DMS 273 (cell line): ENCODE measurements at regions not wholly inside any gene's neighbourhood (a gene's known extent, or its start where the extent isn't known, plus 50 kb on each side); places are given as distances from the start of the nearest gene placed in this dataset.
A peak's percentile ranks its signal among the peaks of the same experiment; 100 is the strongest.

Source experiments
- DNase-seq: peaks from one replicate; lab custom pipeline; 2025; ENCODE audit not compliant: unreplicated experiment; lab: John Stamatoyannopoulos, UW

DNA sequence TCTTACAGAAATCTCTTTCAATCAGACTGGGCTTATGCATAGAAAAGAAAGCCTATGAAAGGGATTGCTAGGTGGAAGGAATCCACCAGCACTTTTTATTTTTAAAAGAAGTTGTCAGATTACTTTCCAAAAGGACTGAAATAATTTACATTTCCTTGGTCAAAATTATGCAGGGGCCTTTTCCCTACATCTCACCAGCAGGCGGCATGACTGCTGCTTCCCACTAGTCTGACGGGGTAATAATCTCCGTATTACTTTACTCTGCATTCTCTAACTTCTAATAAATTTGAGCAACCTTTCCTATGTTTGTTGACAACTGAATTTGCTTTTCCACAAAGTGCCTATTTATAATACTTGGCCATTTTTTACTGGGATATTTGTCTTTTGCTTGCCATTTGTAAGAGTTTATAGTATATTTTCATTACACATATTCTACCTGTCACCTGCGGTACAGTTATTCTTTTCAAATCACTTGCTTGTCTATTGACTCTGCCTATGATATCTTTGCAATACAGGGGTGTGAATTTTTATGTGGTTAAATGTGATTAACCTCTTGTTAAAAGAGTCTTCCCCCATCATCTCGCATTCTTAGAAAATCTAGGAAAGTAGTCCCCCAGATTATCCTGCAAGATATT lies 51.9 kb upstream of the USP47 start:
- DNase-seq = peak; percentile 16

DNA sequence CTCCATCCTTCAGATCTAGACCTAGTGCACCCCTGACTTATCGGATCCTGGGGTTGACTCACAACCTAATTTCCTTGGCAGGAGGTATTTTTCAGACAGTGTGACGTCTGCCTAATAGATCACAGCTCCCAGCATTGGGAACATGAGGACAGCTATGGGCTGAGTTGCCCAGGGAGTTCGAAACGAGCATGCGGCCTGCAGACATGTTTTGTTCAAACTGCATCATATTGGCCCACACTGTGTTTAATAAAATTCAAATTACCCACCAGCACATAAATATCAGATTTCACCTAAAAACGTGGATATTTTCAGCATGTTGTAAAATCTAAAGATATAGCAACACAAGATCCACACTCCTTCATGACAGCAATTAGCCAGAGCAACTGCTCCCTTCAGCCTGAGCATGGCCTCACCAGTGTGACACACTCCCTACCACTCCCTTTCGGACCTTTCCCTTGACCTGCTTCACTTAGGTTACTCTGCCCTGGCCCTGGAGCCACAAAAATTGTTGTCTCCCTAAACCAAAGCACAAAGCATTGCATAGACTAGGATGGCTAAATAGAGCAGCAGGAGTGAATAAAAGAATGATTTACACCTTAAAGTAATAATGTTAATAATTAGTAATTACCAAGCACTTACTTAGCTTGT lies 53.6 kb upstream of the USP47 start:
- DNase-seq = no peak

DNA sequence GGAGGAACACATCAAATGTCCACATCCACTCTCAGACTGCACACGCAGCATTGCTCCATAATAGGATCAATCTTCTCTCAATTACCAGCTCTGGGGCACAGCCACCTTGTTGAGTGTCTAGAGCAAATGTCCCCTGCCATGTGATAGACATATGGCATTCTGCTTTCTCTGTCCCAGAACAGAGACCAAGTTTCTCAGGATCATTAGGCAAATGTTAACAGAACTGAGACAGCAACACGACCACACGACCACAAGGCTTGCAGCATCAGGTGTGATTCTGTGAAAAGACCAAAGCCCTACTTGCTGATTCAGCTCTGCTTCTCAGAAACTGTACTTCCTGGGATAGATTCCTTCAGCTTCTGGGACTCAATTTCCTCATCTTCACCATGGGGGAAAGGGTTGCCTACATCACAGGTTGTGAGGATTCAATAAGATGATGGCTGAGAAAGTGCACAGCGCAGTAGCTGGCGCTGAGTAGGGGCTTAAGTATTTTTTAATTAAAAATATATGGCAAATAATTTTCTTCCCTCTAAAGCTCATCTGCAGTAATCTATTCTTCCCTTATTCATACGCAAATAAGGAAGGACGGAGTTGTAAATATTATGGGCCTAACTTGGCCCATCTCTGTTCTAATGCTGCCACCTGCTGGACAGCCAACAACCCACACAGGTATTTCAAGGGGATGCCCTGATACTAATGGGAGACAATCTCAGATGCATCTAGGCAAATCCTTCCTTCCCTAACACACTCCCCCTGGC lies 54.3 kb upstream of the USP47 start:
- peak; percentile 78 for DNase-seq

DNA sequence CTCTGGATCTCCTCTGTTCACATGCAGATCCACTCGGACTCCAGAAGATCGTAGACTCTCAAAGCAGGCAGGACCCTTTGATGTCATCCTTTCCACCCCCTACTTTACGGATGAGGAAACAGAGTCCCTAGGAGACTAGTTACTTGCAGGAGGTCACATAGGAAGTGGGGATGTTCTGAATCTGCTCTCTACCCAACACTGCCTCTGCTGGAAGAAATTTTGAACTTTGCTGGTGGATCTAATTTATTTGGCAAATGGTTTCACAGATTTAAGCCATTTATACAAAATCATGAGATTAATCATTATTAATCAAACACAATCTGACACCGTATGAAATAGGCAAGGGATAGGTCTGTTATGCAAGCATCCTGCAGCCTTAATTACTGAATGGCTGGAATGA lies 55.0 kb upstream of the USP47 start:
- DNase-seq = peak; percentile 36

DNA sequence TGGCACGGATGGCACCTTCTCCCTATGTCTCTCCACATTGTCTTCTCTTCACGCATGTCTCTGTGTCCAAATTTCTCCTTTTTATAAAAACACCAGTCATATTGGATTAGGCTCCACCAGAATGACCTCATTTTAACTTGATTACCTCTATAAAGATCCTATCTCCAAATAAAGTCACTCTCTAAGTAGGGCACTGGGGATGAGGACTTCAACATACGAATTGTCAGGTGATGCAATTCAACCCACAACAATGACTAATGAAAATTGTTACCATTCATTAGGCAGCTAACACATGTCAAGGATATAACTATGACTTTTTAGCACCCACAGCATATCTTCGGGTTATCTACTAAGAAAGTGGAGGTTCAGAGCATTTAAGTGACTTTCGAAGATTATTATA lies 55.5 kb upstream of the USP47 start:
- no peak for DNase-seq

DNA sequence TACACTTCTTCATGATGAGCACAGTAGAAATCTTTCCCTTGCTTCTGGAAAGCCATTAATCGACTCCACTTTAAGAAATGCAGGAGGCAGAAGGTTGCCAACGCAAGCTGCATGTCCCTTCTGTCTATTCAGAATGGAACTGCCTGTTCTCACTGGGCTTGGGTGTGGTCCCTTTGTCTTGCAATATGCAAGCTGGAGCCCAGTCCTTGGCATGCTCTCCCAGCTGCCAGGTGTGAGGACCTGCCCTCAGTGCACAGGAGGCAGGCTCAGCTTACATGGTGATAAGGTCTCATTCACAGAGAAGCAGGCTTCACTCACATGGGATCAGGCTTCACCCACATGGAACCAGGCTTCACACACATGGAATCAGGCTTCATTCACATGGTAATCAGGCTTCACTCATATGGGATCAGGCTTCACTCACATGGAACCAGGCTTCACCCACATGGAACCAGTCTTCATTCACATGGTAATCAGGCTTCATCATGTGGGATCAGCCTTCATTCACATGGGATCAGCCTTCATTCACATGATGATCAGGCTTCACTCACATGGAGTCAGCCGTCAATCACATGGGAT lies 59.2 kb upstream of the USP47 start:
- DNase-seq = peak; percentile 14

DNA sequence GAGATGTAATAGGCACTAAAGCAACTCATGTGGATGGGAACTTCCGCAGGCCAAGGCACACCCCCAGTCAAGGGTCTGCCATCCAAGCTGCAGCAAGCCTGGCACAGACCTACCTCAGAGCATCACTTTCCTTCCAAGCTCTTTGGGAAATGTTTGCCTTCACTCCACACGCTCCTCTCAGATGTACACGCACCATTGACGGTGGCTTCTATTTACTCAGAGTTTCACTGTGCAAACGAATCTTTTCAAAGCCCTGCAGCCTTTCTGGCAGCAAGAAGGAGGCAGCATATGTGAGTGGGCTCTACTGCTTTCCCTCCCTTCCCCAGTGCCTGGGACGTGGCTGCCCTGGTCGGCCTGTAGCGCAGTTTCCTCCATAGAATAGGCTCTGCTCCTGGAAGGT lies 60.9 kb upstream of the USP47 start:
- DNase-seq = no peak

DNA sequence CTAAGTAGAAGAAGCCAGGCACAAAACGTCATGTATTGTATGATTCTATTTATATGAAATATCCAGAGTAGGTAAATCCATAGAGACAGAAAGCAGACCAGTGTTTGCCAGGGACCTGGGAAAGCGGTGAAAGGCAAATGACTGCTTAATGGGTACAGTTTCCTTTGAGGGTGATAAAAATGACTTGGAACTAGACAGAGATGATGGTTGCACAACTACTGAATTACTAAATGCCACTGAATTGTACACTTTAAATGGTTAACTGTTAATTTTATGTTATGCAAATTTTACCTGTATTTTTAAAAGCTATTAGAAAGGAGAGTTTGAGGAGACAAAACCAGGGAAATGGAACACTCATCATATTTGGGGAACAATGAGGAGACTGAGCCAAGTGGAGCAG lies 61.8 kb upstream of the USP47 start:
- DNase-seq = no peak

DNA sequence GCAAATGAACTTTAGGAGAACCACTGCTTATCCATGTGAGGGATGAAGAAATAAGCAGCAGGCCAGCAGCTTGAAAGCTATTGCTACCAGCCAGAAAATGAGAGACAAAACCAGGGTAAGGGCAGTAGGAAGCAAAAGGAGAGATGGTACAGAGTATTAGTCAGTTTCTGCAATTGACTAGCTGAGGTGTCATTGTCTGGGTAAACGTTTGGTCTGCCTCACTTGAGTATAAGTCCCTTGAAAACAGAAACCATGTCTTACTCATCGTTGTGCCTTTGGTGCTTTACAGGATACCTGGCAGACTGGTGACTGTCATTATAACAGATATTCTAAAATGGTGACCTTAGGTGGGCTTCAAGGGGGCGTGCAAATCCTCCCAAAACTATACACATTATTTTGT lies 63.9 kb upstream of the USP47 start:
- no peak for DNase-seq

DNA sequence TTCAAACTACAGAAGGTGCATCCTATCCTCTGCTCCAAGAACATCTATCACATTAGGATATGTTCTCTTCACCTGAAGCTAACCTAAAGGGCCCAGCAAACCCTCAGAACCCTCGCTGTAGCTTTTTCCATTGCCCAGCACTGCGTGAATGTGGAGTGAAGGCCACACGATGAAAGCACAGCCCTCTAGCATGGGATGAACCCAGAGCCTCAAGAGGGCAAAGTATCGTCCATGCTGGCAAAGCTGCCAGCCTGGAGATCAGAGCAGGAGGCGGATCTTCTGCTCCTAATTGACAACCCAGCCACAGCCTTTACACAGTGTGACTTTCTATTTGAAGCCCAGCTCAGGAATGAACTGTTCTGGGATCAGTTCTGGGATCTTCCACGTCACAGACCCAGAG lies 65.1 kb upstream of the USP47 start:
- no peak for DNase-seq

DNA sequence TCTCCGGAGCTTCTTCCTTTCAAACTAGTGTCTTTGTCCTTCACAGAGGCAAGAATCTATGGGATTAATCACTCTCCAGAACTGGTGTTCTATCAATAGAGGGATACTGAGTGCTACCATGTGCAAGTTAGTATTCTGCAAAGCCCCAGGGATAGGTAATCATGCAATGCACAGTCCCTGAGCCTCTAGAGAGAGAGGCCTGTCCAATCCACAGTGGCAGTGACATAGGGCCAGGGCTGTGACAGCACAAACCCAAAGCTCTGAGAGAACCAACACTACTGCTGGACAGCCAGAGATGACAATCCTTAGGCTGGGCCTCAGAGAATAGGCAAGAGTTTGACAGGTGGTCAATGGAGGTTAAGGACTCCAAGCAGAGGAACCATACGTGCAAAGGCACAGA lies 66.8 kb upstream of the USP47 start:
- no peak for DNase-seq

DNA sequence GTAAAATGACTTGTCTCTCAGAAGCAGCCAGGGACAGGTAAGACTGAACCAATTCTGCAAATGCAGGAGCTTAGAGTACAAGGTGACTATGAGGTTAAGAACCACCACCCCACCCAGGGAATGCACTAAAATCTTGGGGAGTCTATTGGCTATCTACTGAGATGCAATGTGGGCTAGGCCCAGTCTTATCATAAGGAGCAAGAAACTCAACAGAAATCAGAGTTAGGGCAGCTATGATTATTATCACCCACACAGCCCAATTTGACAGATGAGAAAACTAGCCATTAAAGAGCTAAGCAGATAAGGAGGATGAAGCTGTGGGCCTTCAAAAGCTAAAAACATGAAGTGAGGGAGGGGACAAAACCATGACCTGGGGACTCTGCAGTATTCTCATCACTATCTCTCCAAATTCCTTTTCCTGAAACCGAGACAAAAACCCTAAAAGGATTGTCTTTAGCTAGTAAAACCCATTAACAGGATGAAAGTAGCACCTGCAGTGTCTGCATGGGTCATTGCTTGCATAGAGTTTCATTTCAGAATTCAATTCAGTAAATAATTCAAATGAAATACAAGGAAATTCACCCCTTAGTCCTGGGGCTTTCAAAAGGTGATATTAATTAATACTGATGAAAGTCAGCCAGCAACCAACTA lies 68.8 kb upstream of the USP47 start:
- DNase-seq = no peak

DNA sequence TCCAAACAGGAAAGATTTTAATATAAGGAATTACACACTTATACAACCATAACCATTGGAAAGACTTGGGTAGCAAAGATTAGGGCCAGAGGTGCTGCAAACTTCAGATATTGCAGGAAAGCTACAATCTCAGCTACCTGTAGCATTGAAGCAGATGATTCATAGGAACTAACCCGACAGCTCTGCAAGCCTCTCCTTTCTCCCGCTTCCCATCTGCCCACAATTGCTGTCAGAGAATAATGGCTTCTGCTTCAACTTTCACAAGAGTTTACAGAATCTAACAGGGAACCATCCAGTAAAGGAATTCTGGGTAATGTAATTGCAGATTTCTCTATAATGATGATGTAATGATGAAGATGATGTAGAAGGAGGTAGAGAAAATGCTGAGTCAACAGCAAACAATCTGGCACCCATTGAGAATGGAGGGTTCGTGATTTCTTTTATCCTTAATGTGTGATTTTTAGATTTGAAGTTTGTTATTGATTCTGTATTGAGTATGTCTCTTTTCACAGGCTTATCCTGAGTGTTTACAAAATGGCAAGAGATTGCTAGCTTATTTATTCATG lies 70.8 kb upstream of the USP47 start:
- DNase-seq = no peak

DNA sequence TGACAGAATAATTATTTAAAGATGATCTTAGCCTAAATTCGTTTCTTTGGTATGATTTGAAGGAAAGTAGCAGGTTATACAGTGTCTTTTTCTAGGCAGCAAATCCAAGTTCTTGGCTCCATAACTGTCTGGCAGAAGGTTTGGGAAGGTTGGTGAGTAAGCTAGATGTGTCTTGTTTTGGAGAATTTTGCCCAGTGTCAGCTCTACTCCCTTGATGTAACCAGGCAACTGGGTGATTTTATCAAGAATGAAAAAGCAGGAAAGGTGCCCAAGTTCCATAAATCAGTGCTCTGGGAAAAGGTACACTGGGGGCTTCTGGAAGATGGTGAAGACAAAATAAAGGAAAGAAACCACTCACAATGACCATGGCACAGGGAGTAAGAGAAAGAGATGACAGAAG lies 71.5 kb upstream of the USP47 start:
- DNase-seq = no peak

DNA sequence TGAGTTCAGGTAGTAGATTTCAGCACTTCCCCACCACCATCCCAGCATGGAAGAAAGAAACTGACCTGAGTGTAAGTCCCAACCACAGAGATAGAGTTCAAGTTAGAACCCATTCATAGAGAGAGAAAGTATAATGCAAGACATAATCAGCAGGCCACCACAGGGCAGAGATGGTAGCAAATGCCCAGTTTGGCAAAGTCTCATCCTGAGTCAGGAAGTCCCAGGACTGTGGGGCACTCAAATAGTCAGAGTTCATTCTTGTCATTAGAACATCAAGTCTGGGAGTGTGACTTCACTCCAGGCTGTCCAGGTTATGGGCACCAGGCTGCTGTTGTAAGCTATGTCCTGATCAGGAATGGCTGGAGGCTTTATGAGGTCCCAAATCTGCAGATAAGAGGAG lies 72.0 kb upstream of the USP47 start:
- no peak for DNase-seq

DNA sequence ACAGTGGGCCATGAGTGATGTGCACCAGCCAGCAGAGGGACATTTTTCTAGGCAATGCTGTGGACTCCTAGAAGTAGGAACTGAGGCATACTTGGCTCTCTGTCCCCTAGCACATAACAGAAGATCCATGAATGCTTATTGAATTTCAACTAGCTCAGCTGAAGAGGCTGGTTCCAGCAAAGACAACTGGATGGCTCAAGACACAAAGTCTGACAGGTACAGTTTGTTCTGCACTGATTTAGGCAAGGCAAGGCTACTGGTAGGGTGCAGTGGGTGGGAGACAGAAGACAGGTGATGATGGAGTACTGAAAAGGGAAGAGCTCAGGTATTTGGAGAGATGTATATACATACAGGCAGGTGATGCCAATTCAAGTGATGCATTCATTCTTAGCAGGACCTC lies 72.4 kb upstream of the USP47 start:
- no peak for DNase-seq

DNA sequence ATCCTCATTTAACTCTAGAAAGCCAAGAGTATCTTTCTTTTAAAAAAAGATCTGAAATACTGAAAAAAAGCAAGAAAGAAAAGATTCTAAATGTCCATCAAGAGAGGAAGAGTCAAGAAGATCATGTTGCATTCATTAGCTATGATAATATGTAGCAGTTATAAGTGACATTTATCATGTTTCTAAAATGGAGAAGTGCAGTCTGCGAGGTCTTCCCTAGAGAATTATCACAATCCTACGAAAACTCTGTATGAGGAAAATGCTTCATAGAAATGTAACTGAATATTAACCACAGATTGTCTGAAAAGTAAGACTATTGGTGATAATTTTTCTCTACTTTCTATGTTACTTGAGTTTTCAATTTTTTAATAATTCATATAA lies 77.4 kb upstream of the USP47 start:
- no peak for DNase-seq

DNA sequence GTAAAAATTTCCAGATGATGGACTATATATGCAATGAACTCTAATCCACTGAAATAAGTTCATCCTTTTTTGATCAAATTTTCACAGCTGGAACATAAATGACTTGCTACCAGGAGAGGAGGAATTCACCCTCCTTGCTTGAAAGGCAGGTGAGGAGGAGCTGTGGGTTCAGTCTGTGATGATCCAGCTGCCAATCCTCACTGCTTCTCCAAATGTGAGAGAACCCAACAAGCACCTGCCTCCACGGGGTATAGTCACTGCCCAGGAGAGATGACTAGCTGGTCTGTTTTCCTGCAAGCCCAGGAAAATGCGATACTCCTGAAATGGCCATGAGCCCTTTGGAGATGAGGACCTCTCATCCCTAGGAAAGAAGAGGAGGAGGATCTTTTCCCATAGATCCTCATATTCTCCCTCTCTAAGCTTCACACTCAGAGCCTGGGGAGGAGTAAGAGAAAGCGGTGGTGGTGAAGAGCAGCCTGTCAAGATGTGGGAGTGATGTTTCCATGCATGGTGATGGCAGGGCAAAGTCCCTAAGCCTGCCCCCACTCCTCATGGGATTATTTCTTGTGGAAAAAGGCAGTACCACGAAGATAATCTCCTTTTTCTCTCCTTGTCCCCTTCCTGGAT lies 77.9 kb upstream of the USP47 start:
- DNase-seq = no peak

DNA sequence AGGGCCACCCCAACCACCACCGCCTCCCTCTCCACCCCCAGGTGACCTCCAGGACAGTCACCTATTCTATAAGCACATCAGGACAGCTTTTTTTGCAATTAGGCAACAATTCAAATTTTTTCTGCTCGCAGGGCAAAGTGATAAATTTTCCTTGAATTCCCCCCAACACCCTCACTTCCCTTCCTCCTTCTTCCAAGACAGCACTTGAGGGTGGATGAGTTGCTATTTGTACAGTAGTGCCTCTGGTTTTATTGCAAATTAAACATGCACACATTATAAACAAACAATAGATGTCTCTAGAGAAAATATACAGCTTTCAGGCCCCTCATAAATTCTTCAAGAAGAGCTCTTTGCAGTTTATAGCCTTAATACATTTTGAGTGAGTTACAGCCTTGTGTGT lies 80.9 kb upstream of the USP47 start:
- DNase-seq = no peak

DNA sequence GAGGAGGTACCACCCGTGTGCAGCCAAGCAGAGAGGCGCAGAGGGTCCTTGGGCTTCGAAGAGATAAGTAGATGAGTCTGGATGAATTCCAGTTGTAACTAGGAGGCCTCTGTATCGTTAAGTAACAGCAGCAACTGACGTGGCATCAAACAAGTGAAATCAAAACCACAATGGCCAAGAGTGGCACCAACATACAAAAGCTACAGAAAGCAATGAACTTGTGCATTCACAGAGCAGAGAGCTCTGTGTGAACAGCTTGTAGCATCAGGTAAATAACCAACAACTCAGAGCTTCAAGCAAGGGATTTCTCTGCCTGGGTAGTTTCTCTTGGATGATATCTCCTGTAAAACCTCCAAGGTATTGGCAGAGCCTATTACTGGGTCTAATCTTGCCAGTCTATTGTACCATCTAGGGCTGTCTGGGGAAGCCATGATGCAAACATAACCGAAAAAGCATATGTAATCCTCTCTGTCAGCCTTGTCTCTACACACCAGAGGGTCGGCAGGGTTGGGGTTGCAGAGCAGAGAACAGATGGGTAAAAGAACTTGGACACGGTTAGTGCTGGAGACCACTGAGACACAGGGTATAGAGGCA lies 83.1 kb upstream of the USP47 start:
- DNase-seq = no peak

DNA sequence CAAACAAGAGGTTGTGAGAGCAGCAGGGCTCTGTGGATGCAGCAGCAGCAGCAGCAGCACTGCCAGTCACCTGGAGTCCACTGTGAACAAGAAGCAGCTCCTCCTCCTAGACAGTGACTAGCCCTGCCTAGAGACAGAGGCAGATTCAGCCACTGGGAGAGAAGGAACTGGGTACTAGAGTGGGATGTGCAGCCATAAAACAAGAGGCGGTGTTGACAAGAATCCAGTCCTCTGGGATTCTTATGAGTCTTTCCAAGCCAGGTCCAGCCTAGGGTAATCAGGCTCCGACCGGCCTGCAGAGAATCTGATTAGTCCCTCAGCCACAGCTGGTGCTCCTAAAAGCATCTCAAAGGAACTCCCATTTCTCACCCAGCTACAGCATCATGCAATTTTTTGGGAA lies 83.9 kb upstream of the USP47 start:
- no peak for DNase-seq
